ENCODE measurements at regions not wholly inside any gene's neighbourhood (a gene's known extent, or its start where the extent isn't known, plus 50 kb on each side); places are given as distances from the start of the nearest gene placed in this dataset.

GRCh38 chr2:15804246-15804619 is 136.1 kb upstream of the MYCN start:
- no peak overlapping the region for H3K4me3 ChIP-seq (ENCODE audit: low read depth, low read length)
- TF ChIP-seq CTCF (IDR thresholded peaks at IDR 0.05; ENCODE audit: low read depth, low read length, missing control alignments), result no peak
- in situ Hi-C loops (cut with HindIII; ENCODE audit: low sequenced_read_pairs), result no loop called here
- DNase-seq (ENCODE audit: low read depth), result no peak

DNA sequence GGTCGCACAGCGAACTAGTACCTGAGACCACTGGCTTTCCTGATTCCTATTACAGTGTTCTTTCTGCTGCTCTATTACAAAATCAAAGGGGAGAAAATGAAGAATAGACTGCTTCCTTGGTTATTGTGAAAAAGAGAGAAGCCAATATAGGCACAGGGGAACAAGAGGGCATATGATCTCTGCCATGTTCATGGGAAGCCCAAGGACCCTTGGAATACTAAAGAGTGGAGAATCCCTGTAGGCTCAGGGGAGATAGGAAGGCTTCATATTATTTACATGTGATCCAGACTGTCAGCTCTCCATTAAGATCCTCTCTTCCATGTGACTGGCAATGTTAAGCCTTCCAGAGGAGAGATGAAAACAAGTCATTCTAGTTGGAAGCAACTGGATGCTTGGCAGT is 135.7 kb upstream of the MYCN start:
- DNase-seq (ENCODE audit: low read depth), result no peak
- in situ Hi-C loops (cut with HindIII; ENCODE audit: low sequenced_read_pairs), result no loop called here
- no peak for TF ChIP-seq CTCF (IDR thresholded peaks at IDR 0.05; ENCODE audit: low read depth, low read length, missing control alignments)
- H3K4me3 ChIP-seq (ENCODE audit: low read depth, low read length), result no peak overlapping the region

- no peak overlapping the region for H3K4me3 ChIP-seq (ENCODE audit: low read depth, low read length)
- no peak for TF ChIP-seq CTCF (IDR thresholded peaks at IDR 0.05; ENCODE audit: low read depth, low read length, missing control alignments)
- DNase-seq (ENCODE audit: low read depth), result no peak
- in situ Hi-C loops (cut with HindIII; ENCODE audit: low sequenced_read_pairs), result no loop called here
These were observed 135.1 kb upstream of the MYCN start for GRCh38 chr2:15805206-15805605.

- no peak for DNase-seq (ENCODE audit: low read depth)
- TF ChIP-seq CTCF (IDR thresholded peaks at IDR 0.05; ENCODE audit: low read depth, low read length, missing control alignments), result no peak
- in situ Hi-C loops (cut with HindIII; ENCODE audit: low sequenced_read_pairs), result no loop called here
- no peak overlapping the region for H3K4me3 ChIP-seq (ENCODE audit: low read depth, low read length)
These were observed 134.6 kb upstream of the MYCN start for GRCh38 chr2:15805772-15806171.

DNA sequence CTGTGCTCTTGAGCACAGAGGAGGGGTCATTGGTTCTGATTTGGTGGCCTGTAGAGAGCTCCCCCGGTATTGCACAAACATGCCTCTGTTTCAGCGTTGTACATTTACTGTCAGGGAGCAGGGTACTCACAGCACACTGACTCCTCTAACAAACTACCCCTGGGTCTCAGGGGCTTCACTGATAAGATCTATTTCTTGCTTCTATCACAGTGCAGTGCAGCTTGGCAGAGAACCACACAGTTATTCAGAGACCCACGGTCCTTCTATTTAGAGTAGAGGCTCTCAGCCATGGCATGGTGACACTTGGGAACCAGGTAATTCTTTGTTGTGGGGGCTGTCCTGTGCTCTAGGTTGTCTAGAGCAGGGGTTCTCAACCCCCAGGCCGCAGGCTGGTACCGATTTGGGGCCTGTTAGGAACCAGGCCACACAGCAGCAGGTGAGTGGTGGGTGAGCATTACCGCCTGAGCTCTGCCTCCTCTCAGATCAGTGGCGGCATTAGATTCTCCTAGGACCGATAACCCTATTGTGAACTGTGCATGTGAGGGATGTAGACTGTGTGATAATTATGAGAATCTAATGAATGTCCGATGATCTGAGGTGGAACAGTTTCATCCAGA is 133.4 kb upstream of the MYCN start:
- in situ Hi-C loops (cut with HindIII; ENCODE audit: low sequenced_read_pairs), result no loop called here

DNA sequence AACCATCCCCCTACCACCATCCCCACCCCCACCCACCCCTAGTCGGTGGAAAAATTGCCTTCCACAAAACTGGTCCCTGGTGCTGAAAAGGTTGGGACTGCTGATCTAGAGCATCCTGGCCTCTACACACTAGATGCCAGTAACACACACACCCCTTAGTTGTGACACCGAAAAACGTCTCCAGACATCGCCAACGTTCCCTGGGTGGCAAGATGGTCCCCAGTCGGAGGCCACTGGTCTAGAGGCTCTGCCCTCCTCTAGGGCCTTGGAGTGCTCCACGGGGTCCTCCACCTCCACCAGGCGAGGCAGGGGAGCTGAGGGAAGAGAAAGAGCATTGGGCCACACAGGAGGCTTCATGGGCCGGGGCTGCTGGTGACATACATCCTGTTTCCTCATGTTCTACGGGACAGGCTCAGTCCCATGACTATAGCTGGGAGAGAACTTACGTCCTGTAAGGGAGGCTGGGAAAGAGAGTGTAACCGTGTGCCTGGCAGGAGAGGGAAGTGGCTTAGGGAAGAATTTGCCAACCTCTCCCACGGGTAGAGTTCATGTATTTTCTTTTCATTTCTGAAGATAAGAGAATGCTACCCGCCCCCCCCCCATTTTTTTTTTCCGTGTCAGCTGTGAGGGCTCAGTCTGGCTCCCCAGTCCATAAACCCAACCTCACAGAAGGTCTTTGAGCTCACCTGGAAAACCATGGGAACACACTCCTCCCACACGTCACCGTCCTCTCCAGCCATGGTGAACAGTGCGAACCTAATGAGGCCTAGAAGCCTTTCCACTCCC is 132.7 kb upstream of the MYCN start:
- no peak overlapping the region for H3K4me3 ChIP-seq (ENCODE audit: low read depth, low read length)
- in situ Hi-C loops (cut with HindIII; ENCODE audit: low sequenced_read_pairs), result no loop called here
- no peak for DNase-seq (ENCODE audit: low read depth)
- TF ChIP-seq CTCF (IDR thresholded peaks at IDR 0.05; ENCODE audit: low read depth, low read length, missing control alignments), result no peak

More for the DNA sequence above, 133.4 kb upstream of the MYCN start:
- TF ChIP-seq CTCF (IDR thresholded peaks at IDR 0.05; ENCODE audit: low read depth, low read length, missing control alignments), result no peak
- no peak for DNase-seq (ENCODE audit: low read depth)
- no peak overlapping the region for H3K4me3 ChIP-seq (ENCODE audit: low read depth, low read length)

Measured in astrocyte of the cerebellum (primary cell).